ENCODE measurements at regions not wholly inside any gene's neighbourhood (a gene's known extent, or its start where the extent isn't known, plus 50 kb on each side); places are given as distances from the start of the nearest gene placed in this dataset.
"Not testable (repeated sequence)": the region's sequence is repeated elsewhere in the genome, so short reads cannot be mapped to it uniquely, and the experiment has no call there.

DNA sequence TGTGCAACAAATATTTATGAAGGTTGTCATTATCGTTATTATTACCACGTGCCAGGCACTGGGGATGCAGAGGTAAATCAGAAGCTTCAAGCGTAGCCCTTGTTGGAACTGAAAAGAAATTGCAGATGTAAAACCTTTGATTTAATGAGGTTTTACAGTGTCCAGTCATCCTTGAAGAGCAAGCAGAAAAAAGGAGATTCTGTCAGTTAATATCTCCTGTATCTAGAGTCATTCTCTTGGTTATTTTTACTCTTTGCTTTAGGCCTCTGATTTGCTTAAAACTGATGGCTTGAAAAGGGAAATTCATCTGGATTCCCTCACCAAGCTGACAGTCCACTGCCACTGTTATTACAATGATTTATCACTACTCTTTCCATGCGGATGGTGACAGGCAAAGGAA lies 179.3 kb downstream of the GALC start:
- DNase-seq: no peak

GRCh38 chr14:87813211-87813610 lies 179.8 kb downstream of the GALC start:
- no peak for DNase-seq

GRCh38 chr14:87811246-87811645 lies 181.7 kb downstream of the GALC start:
- DNase-seq: no peak

GRCh38 chr14:87810711-87811110 lies 182.3 kb downstream of the GALC start:
- DNase-seq: no peak

GRCh38 chr14:87809261-87809660 lies 183.7 kb downstream of the GALC start:
- no peak for DNase-seq

- no peak for DNase-seq
These were observed 187.7 kb downstream of the GALC start for GRCh38 chr14:87805315-87805723.

- DNase-seq: no peak
These were observed 192.8 kb downstream of the GALC start for GRCh38 chr14:87800216-87800615.

DNA sequence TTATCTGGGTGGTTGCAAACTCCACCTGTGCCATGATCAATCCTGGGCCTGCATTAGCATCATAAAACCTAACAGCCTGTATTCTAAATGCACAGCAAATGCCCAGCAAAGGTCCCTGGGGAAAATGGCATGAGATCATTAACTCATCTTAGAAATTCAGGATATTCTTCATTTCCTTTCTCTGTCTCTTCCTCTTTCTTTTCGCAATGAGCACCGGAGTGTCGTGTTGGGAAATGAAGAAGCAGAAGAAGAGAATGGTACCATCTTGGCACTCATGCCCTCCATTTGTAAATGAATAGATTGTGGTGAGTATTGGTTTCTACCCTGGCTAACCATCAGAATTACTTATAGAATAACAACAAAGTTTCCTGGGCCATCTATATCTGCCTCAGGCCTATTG lies 193.6 kb downstream of the GALC start:
- no peak for DNase-seq

DNA sequence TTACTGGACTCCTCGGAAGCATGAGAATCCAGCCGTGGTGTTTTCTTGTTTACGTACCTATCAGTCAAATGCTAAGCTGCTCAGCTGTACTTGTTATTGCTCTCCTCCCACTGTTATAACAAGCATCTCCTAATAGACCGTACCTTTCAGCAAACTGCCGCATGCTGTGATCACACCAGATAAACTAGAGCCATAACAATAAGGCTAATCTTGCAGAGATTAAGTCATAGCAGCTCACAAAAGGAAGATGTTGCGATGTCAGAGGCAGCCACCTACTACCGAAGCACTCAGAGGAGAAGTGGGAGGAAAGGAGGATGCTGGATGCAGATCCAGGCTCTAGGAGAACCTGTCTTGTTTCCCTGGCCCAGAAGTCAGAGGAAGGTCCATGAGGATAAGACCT lies 196.0 kb downstream of the GALC start:
- no peak for DNase-seq

GRCh38 chr14:87794561-87794960 lies 198.4 kb downstream of the GALC start:
- DNase-seq: no peak

- no peak for DNase-seq
These were observed 207.1 kb downstream of the GALC start for GRCh38 chr14:87785897-87786296.

- no peak for DNase-seq
These were observed 208.6 kb downstream of the GALC start for GRCh38 chr14:87784386-87784785.

DNA sequence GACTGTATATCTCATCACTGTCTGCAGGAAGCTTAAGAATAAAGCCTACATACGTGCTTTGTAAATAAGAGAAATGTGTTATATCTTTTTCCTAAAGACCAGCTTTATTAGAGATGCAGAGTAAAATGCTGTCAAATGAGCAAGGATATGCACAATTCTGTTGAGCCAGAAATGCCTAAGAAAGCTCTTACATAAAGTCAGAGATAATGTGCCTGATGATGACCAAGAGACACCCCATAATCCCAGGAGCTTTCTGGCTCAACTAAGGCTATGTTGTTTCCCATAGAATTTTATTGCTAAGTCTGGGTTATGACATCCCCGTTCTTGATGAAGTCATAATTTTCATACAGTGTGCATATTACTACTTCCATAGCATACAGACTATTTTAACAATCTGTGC lies 209.9 kb downstream of the GALC start:
- no peak for DNase-seq

DNA sequence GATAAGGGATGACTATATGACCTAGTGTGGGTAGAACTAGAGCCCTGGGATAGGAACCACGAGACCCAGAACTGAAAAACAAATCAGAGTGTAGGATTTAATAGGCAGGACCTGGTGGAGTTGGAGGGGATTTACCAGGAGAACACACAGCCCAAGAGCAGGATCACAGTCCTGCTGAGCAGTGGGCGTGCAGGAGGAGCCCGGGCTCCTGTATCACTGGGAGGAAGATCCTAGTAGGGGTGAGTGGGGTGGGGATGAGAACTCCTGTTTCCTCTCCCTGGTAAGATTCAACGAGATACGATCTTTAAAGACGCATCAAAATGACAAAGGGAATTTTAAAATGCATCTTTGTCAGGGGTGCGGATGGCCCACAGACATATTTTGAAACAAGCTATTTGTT lies 220.1 kb downstream of the GALC start:
- DNase-seq: no peak

GRCh38 chr14:87767567-87767901 lies 225.4 kb downstream of the GALC start:
- no peak for DNase-seq

DNA sequence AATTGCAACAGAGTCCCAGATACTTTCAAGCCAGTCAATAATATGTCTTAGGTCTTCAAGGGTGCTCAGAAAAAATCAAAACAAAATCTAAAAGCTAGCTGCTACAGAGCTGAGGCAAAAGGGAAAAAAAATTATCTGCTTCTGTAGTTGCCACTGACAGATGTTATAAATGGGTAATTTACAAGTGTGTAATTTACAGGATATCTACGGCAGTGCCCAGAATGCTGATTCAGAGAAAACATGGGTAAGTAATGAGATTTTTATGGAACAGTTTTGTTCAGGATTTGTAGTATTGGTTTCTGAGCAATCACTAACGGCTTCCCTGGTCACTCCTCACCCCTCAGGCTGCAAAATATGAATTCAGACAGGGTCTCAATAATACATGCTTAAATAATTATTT lies 234.1 kb downstream of the GALC start:
- no peak for DNase-seq

DNA sequence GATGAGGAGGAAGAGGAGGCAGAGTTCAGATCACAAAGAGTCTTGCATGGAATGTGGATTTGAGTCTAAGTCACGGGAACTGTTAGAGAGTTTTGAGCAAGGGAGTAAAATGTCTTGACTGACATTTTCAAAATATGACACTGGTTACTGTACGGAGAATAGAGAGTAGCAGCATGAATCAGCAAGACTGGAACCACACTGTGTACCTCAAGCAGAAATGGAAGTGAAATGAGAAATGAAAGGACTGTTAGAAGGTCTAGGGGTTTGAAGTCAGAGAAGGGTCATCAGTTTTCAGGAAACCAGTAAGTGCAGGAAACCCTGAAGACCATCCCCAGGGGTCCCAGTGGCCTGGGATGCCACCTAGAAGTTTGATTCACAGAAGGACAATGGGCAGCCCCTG lies 236.3 kb downstream of the GALC start:
- no peak for DNase-seq

GRCh38 chr14:87754520-87755223 lies 238.3 kb downstream of the GALC start:
- DNase-seq: no peak

DNA sequence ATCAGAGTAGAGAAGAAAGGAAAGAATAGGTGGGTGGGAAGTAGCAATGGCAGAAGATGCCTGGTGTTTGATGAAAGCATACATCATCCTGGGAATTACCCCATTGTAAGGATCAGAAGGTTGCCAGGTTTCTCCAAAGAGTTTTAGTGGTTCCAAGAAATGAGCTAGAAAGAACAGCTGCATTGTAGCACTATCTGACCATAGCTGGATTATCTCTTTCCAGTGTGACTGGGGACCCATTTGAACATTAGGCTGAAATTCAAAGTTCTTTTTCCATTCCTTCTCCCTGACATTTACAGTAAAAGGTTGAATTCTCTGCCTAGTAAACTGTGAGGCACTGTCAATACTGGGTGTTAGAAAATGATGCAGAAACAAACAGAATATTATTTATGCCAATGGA lies 244.4 kb downstream of the GALC start:
- DNase-seq: no peak

DNA sequence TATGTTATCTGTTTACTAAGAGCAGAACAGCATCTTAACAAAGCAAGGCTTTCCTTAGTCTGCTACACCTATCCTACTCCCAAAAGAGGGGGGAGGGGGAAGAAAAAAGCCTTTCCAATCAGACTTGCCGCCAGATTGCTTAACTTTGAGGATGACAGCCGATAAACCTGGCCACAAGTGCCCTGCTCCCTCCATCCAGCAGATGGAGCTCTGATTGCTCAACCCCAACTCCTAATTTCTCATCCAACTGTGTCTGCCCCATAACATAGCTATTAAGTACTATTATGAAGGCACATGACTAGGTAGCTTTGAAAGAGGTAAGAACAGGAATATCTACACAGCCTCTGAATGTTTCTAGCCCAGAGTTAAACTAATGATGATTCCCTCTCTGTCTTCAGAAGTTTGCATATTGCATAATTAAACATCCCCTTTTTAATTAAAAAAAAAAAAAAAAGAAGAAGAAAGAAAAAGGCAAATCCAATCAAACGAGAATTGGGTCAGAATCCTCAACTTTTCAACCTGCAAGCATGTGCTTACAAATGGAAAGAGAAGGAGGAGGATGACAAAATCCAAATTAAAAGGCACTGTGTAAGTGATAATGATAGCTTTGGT lies 247.4 kb downstream of the GALC start:
- DNase-seq: peak; percentile 28

DNA sequence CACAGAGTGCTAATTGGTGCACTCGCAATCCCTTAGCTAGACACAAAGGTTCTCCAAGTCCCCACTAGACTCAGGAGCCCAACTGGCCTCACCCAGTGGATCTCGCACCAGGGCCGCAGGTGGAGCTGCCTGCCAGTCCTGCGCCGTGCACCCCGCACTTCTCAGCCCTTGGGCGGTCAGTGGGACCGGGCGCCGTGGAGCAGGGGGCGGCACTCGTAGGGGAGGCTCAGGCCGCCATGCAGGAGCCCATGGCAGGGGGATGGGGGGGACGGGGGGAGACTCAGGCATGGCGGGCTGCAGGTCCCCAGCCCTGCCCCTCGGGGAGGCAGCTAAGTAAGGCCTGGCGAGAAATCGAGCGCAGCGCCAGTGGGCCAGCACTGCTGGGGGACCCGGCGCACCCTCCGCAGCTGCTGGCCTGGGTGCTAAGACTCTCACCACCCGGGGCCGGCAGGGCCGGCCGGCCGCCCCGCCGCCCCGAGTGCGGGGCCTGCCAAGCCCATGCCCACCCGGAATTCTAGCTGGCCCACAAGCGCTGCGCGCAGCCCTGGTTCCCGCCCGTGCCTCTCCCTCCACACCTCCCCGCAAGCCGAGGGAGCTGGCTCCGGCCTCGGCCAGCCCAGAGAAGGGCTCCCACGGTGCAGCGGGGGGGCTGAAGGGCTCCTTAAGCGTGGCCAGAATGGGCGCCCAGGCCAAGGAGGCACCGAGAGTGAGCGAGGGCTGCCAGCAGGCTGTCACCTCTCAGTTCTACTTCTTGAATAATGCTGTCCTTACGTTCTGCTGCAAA lies 258.2 kb downstream of the GALC start:
- DNase-seq: not testable (repeated sequence)

- DNase-seq: not testable (repeated sequence)
These were observed 259.9 kb downstream of the GALC start for GRCh38 chr14:87733115-87733514.

DNA sequence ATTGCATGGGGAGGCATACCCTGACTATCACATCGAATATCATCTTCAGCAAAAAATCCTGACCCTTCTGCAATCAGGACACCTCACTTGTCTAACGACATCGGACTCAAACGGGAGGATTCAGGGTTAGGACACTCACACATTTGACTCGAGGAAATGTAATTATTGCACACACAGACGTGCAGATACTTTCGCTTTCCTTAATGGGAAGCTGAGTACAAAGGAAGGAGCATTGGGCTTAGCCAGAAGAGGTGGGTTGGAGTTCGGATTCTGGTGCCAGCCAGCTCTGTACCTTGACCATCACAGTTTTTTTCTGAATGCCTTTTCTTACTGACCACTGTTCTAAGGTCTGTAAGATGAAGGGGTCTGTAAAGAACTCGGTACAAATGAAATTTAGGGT lies 260.4 kb downstream of the GALC start:
- DNase-seq: no peak

GRCh38 chr14:87725318-87725717 lies 267.7 kb downstream of the GALC start:
- DNase-seq: no peak

Data from NCI-H524 treated with DMSO at 0.1 percent for 48 hours (cell line).